ENCODE measurements at regions not wholly inside any gene's neighbourhood (a gene's known extent, or its start where the extent isn't known, plus 50 kb on each side); places are given as distances from the start of the nearest gene placed in this dataset.

DNA sequence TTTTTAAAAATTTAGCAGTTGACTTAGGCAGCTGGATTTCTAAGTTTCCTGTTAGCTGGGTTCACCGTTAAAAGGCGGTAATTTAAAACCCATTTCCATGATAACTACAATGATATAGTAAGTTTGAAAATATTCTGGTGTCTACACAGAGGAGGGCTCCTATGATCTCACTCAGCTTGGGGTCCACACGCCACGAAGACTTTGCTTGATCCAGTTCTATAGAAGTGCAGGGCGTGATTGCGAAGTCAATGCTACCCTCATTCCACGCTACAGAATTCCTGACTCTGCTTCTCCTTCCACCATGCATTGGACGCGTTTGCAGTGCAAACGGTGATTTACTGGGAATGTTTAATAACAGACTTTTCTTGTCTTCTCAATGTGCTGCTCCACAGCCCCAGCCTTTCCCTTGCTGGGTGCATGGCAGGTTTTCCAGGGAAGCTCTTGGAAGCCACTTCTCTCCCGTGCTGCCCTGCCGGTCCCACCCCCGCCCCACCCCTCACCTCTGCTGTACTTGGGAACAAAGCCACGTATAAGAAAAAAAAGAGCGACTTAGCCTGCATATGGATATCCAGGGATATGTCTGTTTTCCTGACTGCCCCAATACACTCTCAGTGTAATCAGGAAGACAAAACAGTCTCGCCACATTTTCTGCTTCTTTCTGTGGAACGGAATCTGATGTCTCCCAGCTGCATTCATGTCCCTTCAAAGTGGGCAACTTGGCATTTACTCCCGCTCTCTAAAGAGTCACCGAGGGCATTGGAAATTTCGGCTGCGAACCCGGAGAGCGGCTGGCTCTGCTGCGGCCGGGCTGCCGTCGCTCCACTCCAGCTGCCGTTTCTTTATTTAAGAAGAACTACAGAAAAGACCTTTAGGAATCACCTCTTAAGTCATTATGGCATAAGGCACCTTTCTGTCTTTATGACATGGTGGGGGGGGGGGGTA, 434.4 kb upstream of the MGMT start:
- no peak for TF ChIP-seq POLR2A (IDR thresholded peaks at IDR 0.05)
- TF ChIP-seq, protein P1, sequence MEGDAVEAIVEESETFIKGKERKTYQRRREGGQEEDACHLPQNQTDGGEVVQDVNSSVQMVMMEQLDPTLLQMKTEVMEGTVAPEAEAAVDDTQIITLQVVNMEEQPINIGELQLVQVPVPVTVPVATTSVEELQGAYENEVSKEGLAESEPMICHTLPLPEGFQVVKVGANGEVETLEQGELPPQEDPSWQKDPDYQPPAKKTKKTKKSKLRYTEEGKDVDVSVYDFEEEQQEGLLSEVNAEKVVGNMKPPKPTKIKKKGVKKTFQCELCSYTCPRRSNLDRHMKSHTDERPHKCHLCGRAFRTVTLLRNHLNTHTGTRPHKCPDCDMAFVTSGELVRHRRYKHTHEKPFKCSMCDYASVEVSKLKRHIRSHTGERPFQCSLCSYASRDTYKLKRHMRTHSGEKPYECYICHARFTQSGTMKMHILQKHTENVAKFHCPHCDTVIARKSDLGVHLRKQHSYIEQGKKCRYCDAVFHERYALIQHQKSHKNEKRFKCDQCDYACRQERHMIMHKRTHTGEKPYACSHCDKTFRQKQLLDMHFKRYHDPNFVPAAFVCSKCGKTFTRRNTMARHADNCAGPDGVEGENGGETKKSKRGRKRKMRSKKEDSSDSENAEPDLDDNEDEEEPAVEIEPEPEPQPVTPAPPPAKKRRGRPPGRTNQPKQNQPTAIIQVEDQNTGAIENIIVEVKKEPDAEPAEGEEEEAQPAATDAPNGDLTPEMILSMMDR (IDR thresholded peaks at IDR 0.05), result no peak

Data from lower leg skin (tissue), 3 donors.